T-helper 1 cell treated with Interleukin-12 subunit alpha and Interleukin-12 subunit beta and Interleukin-4 antibody, amounts not matched to agents 30 ng/mL and 1 ng/mL, for 36 hours (primary cell): ENCODE measurements at regions not wholly inside any gene's neighbourhood (a gene's known extent, or its start where the extent isn't known, plus 50 kb on each side); places are given as distances from the start of the nearest gene placed in this dataset.
"Not testable (repeated sequence)": the region's sequence is repeated elsewhere in the genome, so short reads cannot be mapped to it uniquely, and the experiment has no call there.

ENCODE experiments used
- intact Hi-C: fragments of 100-400 bp; cut with micrococcal nuclease; formaldehyde crosslinking; loops from one replicate; pipeline ENCODE4 v1.15.1; 2024

GRCh38 chr2:66177128-66177796 is 257.7 kb upstream of the MEIS1 start:
- intact Hi-C loops, result not testable (repeated sequence)

DNA sequence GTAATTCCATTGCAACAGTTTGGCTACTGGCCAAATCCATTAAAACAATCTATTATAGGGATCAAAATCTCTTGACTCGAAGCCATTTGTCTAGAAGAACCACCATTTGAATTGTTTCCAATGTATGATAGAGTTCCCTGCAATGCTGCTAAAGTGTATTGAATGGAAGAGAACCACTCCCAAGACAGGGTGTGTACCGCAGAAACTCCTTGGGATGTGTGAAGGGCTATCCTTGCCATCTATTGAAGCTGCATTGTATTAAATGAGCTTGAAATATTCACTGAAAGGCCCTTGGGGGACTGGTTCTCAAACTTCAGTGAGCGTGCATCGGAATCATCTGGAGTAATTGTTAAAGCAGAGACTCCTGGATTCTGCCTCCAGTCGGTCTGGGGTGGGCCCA is 260.4 kb upstream of the MEIS1 start:
- intact Hi-C loops, result no loop called here

DNA sequence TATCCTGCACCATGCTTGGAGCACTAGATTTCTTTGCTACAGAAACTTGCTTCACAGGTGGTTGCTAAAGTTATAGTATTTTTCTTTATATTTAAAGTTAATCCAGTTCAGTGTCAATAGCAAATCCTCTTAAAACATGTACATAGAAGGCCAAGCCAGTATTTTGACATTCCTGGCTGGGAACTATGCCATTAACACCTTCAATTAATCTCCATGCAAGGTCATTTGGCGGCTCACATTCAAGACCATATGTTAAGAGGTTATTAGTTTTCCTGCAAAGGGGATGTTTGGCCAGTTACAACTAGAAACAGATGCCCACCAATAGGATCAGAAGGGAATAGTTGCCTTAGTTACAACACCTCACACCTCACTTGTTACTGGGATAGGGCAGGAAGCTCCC is 261.3 kb upstream of the MEIS1 start:
- intact Hi-C loops, result no loop called here

- intact Hi-C loops, result no loop called here
Measured at GRCh38 chr2:66171530-66171929, 263.4 kb upstream of the MEIS1 start.

- intact Hi-C loops, result no loop called here
Measured at GRCh38 chr2:66170744-66171330, 264.1 kb upstream of the MEIS1 start.

- intact Hi-C loops, result no loop called here
Measured at GRCh38 chr2:66169076-66169475, 265.8 kb upstream of the MEIS1 start.

- intact Hi-C loops, result no loop called here
Measured at GRCh38 chr2:66164470-66164869, 270.5 kb upstream of the MEIS1 start.

DNA sequence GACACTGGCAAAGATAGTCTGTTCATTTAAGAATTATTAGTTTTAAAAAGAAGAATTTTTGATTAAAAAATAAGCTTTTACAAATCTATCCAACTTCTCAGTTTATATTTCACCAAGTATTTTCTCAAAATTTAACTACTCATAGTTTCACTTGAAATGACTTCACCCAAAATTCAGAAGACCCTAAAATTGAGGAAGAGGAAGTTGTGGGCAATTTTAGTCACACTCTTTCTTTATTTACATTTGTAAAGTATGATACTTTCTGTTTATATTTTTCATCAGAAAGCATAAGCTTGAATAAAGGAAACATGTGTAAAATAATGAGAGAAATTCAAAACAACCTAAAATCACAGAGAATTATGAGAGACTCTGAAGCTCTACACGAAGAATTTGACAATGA is 278.8 kb upstream of the MEIS1 start:
- intact Hi-C loops, result no loop called here

GRCh38 chr2:66153941-66154340 is 281.0 kb upstream of the MEIS1 start:
- intact Hi-C loops, result no loop called here

DNA sequence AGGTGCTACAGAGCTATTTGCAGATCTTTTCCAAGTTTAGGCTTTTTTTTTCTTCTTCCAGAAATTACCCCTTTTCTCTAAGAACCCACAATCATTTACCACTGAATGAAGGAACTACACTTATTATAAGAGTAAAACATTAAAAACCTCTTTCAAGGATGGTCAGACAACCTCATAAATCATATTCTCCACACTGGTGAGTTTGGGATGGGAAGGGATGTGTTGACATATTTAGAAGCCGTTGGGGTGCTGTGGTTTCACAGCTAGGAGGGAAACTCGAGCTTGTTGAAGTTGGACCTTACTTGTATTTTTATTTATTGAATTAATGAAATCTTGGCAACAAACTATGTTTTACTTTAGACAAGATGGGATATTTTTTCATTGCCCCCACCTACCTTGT is 289.4 kb upstream of the MEIS1 start:
- intact Hi-C loops, result no loop called here

DNA sequence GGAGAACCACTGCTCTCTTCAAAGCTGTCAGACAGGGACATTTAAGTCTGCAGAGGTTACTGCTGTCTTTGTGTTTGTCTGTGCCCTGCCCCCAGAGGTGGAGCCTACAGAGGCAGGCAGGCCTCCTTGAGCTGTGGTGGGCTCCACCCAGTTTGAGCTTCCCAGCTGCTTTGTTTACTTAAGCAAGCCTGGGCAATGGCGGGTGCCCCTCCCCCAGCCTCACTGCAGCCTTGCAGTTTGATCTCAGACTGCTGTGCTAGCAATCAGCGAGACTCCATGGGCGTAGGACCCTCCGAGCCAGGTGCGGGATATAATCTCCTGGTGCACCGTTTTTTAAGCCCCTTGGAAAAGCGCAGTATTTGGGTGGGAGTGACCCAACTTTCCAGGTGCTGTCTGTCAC is 290.6 kb upstream of the MEIS1 start:
- intact Hi-C loops, result not testable (repeated sequence)

DNA sequence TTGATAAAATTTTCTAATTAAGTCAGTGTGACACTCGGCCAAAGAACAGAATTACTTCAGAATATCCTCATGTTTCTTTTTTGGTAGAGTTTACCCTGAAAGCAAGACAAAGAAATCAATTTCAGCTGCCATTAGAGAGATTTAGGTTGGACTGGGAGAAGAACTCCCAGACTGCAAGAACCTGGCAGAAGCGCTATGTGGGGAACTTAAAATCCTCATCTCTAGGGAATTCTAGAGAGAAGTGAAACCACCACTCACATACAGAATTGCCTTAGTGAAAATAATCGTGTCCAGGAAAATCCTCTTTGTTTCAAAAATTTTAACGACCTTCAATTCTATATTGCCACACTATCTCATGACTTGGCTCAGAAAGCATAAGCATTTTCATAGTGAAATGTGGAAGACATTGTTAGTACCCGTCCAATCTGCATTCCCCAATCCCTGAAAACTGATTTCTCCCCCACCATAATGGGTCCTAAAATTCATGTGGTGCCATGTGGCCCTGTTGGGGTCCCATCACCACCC is 297.3 kb upstream of the MEIS1 start:
- intact Hi-C loops, result no loop called here

GRCh38 chr2:66134138-66134701 is 300.7 kb upstream of the MEIS1 start:
- intact Hi-C loops, result no loop called here

DNA sequence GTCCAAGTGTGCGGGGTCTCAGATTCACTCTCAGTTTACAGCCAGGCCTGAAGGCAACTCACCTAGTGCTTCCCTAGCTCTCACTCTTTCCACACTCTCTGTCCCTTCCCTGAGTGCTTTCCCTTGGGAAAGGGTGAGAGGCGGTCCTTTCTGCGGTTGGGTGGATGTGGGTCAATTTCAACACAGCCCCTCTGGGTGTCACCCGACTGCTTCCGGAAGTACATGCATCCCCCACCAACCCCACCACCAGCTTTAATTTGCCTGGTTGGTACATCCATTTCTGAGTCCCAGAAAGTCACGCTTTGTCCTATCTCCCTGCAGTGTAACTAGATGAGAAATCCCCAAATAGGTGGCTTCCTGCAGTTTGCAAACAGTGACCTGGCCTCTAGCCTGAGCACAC is 307.3 kb upstream of the MEIS1 start:
- intact Hi-C loops, result no loop called here

DNA sequence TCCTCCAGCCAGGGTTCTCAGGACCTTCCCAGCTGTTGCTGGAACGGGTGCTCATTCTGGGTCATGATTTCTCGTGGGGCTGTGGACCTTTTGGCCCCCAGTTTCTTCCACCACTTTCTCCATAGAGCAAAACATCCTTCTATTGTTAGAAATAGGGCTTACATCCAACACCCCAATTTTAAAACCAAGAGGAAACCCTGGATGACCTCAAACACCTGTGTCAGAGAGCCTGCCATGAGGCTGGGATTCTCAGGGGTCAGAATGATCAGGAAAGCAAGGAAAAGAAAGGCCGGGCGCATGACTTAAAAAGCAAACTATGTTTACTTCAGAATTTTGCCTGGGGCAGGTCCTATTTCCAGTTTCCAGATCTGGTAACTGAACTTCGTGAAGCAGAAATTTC is 307.9 kb upstream of the MEIS1 start:
- intact Hi-C loops, result no loop called here

DNA sequence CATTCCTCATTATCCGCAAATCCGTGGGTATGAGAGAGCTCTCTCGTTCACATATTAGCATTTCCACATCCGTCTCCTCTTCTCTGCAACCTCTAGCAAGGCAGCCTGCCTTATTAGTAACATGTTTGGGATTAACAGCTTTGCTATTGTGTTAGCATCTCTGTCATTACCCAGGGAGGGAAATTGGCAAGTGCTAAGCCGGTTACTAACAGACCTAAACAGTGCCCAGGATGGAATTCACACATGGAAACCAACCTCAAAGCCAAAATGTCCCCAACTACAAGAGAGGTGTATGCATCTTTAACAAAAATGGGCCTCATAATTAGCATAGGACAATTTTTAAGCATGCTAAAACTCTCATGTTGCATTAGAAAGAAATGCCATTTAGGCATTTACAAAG is 309.0 kb upstream of the MEIS1 start:
- intact Hi-C loops, result no loop called here

GRCh38 chr2:66122516-66122915 is 312.4 kb upstream of the MEIS1 start:
- intact Hi-C loops, result no loop called here

GRCh38 chr2:66121946-66122345 is 313.0 kb upstream of the MEIS1 start:
- intact Hi-C loops, result no loop called here

DNA sequence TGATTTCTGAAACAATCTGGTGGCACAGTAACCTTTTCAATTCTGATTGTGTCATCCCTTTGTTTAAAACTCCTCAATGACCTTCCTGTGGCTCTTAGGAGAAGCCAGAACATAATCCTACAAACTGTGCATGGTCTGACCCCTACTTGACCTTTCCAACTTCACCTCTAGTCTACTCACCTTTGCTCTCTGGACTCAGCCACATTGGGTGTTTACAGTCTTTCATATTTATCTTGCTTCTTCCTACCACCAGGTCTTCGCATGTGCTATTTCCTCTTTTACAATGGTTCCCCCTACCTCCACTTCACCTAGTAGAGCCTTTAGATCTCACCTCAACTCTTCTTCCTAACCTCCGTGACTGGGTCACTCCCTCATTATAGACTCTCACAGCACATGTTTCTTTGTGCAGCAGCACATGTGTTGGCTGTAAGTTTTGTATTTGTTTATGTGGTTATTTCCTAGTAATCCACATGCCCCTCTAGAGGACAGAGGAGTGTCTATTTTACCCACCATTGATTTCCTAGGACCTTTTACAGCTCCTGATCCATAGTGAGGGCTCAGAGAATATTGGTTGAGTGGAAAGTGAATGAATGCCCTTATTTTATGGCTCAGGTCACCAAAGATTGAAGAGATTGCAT is 320.8 kb upstream of the MEIS1 start:
- intact Hi-C loops, result no loop called here

GRCh38 chr2:66111706-66112105 is 323.2 kb upstream of the MEIS1 start:
- intact Hi-C loops, result no loop called here

- intact Hi-C loops, result no loop called here
Measured at GRCh38 chr2:66110608-66111007, 324.3 kb upstream of the MEIS1 start.

DNA sequence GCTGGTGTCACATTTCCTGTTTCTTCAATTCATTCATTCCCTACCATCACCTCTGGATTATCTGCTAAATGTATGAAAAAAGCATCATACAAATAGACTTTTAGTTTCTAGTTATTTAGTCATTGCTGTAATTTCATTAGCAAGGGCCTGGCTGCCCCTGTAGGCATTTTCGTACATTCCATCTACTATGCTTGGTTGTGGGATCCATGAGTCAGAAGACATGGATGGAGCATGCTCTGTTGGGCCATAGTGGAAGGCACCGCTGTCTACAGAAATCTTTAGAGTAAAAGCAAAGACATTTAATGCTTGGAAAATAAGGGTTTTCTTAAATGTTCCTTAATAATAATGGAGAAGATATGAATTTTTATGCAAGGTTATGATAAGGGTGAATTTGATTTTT is 324.8 kb upstream of the MEIS1 start:
- intact Hi-C loops, result no loop called here

DNA sequence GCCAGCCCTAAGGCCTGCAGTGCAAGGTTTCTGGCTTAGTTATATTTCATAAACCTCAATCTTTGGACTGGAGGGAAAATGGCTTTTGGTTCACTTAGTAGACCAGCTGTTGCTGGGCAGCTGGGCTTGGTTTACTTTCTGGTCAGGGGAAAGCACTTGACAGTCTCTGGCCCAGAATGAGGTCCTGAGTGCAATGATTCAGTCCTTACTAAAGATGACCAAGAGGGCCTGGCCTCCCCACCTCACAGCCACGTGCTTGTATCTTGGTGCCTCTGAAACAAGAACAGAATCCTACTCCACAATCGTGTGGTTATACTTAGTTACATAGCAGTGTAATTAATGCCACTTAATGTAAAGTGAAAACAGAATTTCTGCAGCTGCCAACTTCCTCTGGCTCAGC is 325.5 kb upstream of the MEIS1 start:
- intact Hi-C loops, result no loop called here
